K562 (cell line): ENCODE measurements at regions not wholly inside any gene's neighbourhood (a gene's known extent, or its start where the extent isn't known, plus 50 kb on each side); places are given as distances from the start of the nearest gene placed in this dataset.

ENCODE experiments used
- ATAC-seq: fragments of 200-7000 bp; cut with Tn5 transposase; 3 replicates; pipeline ENCODE4 v1.9.1; 2020; ENCODE audit warnings: moderate library complexity
- BruUV-seq: library from RNA; stranded (reverse); fragments of 400-500 nt; replicated peaks from 2 replicates; lab custom pipeline; 2021; lab: Mats Ljungman, UMichigan
- CTCF ChIA-PET: fragments of 300-600 bp; formaldehyde crosslinking; extraction: SDS; loops from one replicate; lab custom pipeline; 2021; ENCODE audit warnings: low intra/inter-chr PET ratio; lab: Yijun Ruan, JAX
- POLR2A ChIA-PET: fragments of 300-600, 350-650 bp; sonication (Branson Sonifier 250); formaldehyde crosslinking; extraction: SDS; loops from one replicate; lab custom pipeline; 2021; ENCODE audit warnings: antibody characterized with exemption, inconsistent platforms; lab: Yijun Ruan, JAX
- DNase-seq, 4 experiments: peaks; one replicate each; pipeline versions ENCODE4 v3.0.0 to v3.0.0-alpha.2; 2011 to 2018; ENCODE audit warnings: low spot score in 3 of 4, mixed read lengths in 3 of 4; ENCODE audit errors: extremely low read depth in 1 of 4
- FAIRE-seq: peaks from 2 replicates; lab custom pipeline; 2011; peaks lifted over from hg19 to GRCh38; lab: Jason Lieb, UNC
- H2AFZ ChIP-seq: 2 replicates; pipeline ENCODE4 v1.6.0; 2011; ENCODE audit warnings: low read depth, low read length, control low read depth, inconsistent platforms
- H3K27ac ChIP-seq: fragments of 200-600 bp; 3 replicates; pipeline ENCODE4 v1.8.0; 2011; ENCODE audit warnings: low read depth, mild to moderate bottlenecking, control low read depth, inconsistent platforms, low read length, moderate library complexity, mixed read lengths; ENCODE audit errors: extremely low read depth
- H3K27me3 ChIP-seq, 2 experiments: fragments of 300-600 bp in 1 of 2; 2 replicates in 1 of 2; 3 replicates in 1 of 2; pipeline versions ENCODE4 v1.6.0 to v1.8.0; 2011; ENCODE audit warnings: inconsistent platforms in 2 of 2, low read length in 2 of 2, mild to moderate bottlenecking in 1 of 2, mixed read lengths in 1 of 2, moderate library complexity in 1 of 2; ENCODE audit not compliant: control insufficient read depth in 2 of 2, insufficient read depth in 2 of 2
- H3K36me3 ChIP-seq: fragments of 300-600 bp; 3 replicates; pipeline ENCODE4 v1.8.0; 2011; ENCODE audit warnings: mild to moderate bottlenecking, low read length, inconsistent platforms; ENCODE audit not compliant: control insufficient read depth, insufficient read depth
- H3K4me1 ChIP-seq, 2 experiments: fragments of 200-600 bp in 1 of 2; replicated peaks in 1 of 2; 2 replicates in 1 of 2; 3 replicates in 1 of 2; pipeline versions ENCODE4 v1.5.1 to v1.8.0; 2011; ENCODE audit warnings: inconsistent platforms in 2 of 2, low read length in 2 of 2, mild to moderate bottlenecking in 1 of 2, mixed read lengths in 1 of 2, moderate library complexity in 1 of 2; ENCODE audit not compliant: control insufficient read depth in 2 of 2, insufficient read depth in 2 of 2
- H3K4me2 ChIP-seq: 2 replicates; pipeline ENCODE4 v1.6.1; 2011; ENCODE audit warnings: low read length, control low read depth, inconsistent platforms, mixed read lengths; ENCODE audit not compliant: insufficient read depth
- H3K4me3 ChIP-seq: fragments of 200-600 bp; sonication (generic), shearing (Covaris generic); 2 replicates; pipeline ENCODE4 v1.5.1; 2016; ENCODE audit warnings: control low read depth, inconsistent platforms
- H3K79me2 ChIP-seq: fragments of 200-600 bp; 3 replicates; pipeline ENCODE4 v1.8.0; 2011; ENCODE audit warnings: low read length, inconsistent platforms; ENCODE audit not compliant: control insufficient read depth, insufficient read depth
- H3K9ac ChIP-seq, 2 experiments: 2 replicates each; pipeline versions ENCODE4 v1.6.0 to v1.6.1; 2011; ENCODE audit warnings: low read depth in 2 of 2, low read length in 2 of 2, control low read depth in 1 of 2, inconsistent platforms in 1 of 2, mild to moderate bottlenecking in 1 of 2, mixed read lengths in 1 of 2; ENCODE audit not compliant: insufficient read depth in 1 of 2
- H3K9me1 ChIP-seq: one replicate; pipeline ENCODE4 v1.6.0; 2011; ENCODE audit warnings: inconsistent platforms, mild to moderate bottlenecking, low read length, moderate library complexity; ENCODE audit not compliant: control insufficient read depth, insufficient read depth
- H3K9me3 ChIP-seq: replicated peaks from 2 replicates; pipeline ENCODE4 v1.5.1; 2011; ENCODE audit warnings: low read depth, low read length, inconsistent platforms; ENCODE audit not compliant: control insufficient read depth, insufficient read depth
- H4K20me1 ChIP-seq: replicated peaks from 2 replicates; pipeline ENCODE4 v1.6.1; 2011; ENCODE audit warnings: low read length, inconsistent platforms, mixed read lengths; ENCODE audit not compliant: control insufficient read depth, insufficient read depth
- CREM ChIP-seq: IDR thresholded peaks from 2 replicates; pipeline ENCODE4 v1.6.1; 2014; ENCODE audit warnings: antibody characterized with exemption, low read depth
- DIDO1 ChIP-seq: fragments of 450-650 bp; IDR thresholded peaks from 2 replicates; pipeline ENCODE4 v1.6.1; 2016; ENCODE audit warnings: low read depth, missing biosample characterization, missing genetic modification characterization
- EGR1 ChIP-seq: fragments of 450-650 bp; conservative IDR thresholded peaks from 2 replicates; pipeline ENCODE4 v1.6.1; 2017; ENCODE audit warnings: mild to moderate bottlenecking
- ETV1 ChIP-seq: fragments of 450-650 bp; conservative IDR thresholded peaks from 2 replicates; pipeline ENCODE4 v1.6.1; 2016; ENCODE audit warnings: missing genetic modification characterization, control low read depth, low read depth, missing compliant biosample characterization
- FOXM1 ChIP-seq, 2 experiments: fragments of 450-650 bp in 1 of 2; sonication (generic) in 1 of 2; formaldehyde crosslinking in 1 of 2; IDR thresholded peaks; 2 replicates each; pipeline versions ENCODE4 v1.6.1 to v1.9.0; 2017 to 2022; ENCODE audit warnings: low read depth in 2 of 2, mild to moderate bottlenecking in 2 of 2, missing genetic modification reagents in 1 of 2, moderate library complexity in 1 of 2
- HMG20B ChIP-seq: fragments of 250-450 bp; sonication (Bioruptor Pico); IDR thresholded peaks from 2 replicates; pipeline ENCODE4 v1.5.0; 2021; ENCODE audit warnings: mild to moderate bottlenecking
- JUN ChIP-seq, 2 experiments: sonication (generic) in 1 of 2; formaldehyde crosslinking in 1 of 2; IDR thresholded peaks; 2 replicates each; pipeline versions ENCODE4 v1.6.1 to v1.8.0; 2012 to 2022; ENCODE audit warnings: borderline replicate concordance in 2 of 2, mild to moderate bottlenecking in 2 of 2, improper control_type of control experiment in 1 of 2, low read depth in 1 of 2, low read length in 1 of 2, missing genetic modification reagents in 1 of 2
- MAFK ChIP-seq: IDR thresholded peaks from 2 replicates; pipeline ENCODE4 v1.6.1; 2011; ENCODE audit warnings: low read length, improper control_type of control experiment
- PHF8 ChIP-seq: fragments of 200-600 bp; sonication (generic); IDR thresholded peaks from 2 replicates; pipeline ENCODE4 v1.6.1; 2012; ENCODE audit warnings: mixed run types, mild to moderate bottlenecking, inconsistent platforms, low read length, moderate library complexity, borderline replicate concordance
- PML ChIP-seq: IDR thresholded peaks from 2 replicates; pipeline ENCODE4 v1.6.1; 2012; ENCODE audit warnings: low read length, inconsistent platforms
- POLR2H ChIP-seq: IDR thresholded peaks from 2 replicates; pipeline ENCODE4 v1.6.1; 2016; ENCODE audit warnings: missing genetic modification characterization, low read depth, mild to moderate bottlenecking, control low read depth, missing compliant biosample characterization, moderate library complexity
- POU5F1 ChIP-seq: fragments of 150-350 bp; IDR thresholded peaks from 2 replicates; pipeline ENCODE4 v1.6.1; 2014; ENCODE audit warnings: borderline replicate concordance, low read length, low read depth, mild to moderate bottlenecking; ENCODE audit not compliant: partially characterized antibody
- SIRT6 ChIP-seq: IDR thresholded peaks from one replicate; pipeline ENCODE4 v1.6.1; 2012; ENCODE audit warnings: low read depth, mild to moderate bottlenecking, control low read depth, inconsistent platforms, low read length, moderate library complexity
- ZNF140 ChIP-seq: fragments of 250-450 bp; sonication (Bioruptor Pico); IDR thresholded peaks from 2 replicates; pipeline ENCODE4 v1.8.0; 2021; ENCODE audit warnings: moderate library complexity, mild to moderate bottlenecking, inconsistent platforms
- ZNF274 ChIP-seq: IDR thresholded peaks from 2 replicates; pipeline ENCODE4 v1.6.1; 2011; ENCODE audit warnings: low read depth, mild to moderate bottlenecking, low read length, moderate library complexity, borderline replicate concordance
- ZNF766 ChIP-seq: fragments of 200-800 bp; sonication (Bioruptor generic); conservative IDR thresholded peaks from 2 replicates; pipeline ENCODE4 v1.6.1; 2016; ENCODE audit warnings: missing genetic modification characterization, missing compliant biosample characterization
- ZNF77 ChIP-seq: fragments of 250-450 bp; sonication (Bioruptor Pico); IDR thresholded peaks from 2 replicates; pipeline ENCODE4 v1.5.0; 2020
- WGBS: fragments of 100-300 bp; shearing (Covaris generic); methylation state at CpG from one replicate; pipeline ENCODE4 v1.1.6; 2016; ENCODE audit warnings: low coverage, mixed read lengths; ENCODE audit not compliant: insufficient coverage; ENCODE audit errors: missing lambda C conversion rate; 5-methylcytosine and 5-hydroxymethylcytosine counted together
- in situ Hi-C: fragments of 300-500 bp; cut with MboI; formaldehyde crosslinking; loops from 4 replicates; pipeline ENCODE4 v1.15.0; 2018; ENCODE audit warnings: inconsistent platforms, mixed read lengths
- intact Hi-C: fragments of 100-400 bp; cut with micrococcal nuclease; formaldehyde crosslinking; loops from 2 replicates; pipeline ENCODE4 v1.14.2; 2022
- TF ChIP-seq, protein P1 (sequence below): sonication (generic); formaldehyde crosslinking; IDR thresholded peaks from 2 replicates; pipeline ENCODE4 v1.8.0; 2022; ENCODE audit warnings: missing genetic modification reagents, mild to moderate bottlenecking, borderline replicate concordance
- TF ChIP-seq, protein P2 (sequence below): fragments of 250-450 bp; sonication (Bioruptor Pico); IDR thresholded peaks from 2 replicates; pipeline ENCODE4 v1.5.0; 2021

DNA sequence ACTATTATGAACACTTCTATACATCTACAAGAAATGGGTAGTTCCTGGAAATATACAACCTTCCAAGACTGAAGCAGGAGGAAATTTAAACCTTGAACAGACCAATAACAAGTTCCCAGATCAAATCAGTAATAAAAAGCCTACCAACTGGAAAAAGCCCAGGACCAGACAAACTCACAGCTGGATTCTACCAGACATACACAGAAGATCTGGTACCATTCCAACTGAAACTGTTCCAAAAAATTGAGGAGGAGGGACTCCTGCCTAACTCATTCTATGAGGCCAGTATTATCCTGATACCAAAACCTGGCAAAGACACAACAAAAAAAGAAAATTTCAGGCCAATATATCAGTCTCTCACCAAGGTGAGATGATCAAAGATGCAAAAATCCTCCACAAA, 189.4 kb downstream of the RPS29 start (continued):
- no peak for TF ChIP-seq HMG20B (CRISPR knock-in tag)

DNA sequence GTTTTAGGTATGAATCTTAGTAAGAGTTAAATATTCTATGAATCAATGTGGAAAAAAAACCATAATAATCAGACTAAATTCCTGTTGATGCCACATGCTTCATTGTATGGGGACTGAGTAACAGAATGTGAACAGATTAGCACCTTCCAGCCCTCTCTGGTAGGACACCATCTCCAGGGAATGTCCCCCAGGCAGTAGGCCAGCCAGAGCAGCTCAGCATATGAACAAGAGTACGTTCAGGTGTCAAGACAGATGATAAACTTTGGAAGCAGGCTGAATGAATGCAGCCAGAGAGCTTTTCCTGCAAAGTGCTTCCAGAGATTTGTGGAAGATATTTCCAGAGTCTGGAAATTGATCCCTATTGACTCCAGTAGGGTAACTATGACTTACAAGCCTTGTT, 204.4 kb downstream of the RPS29 start:
- Histone ChIP-seq H4K20me1 (no peaks in the 10 kb centered on the region), H3K27ac (no peak overlapping the region), H2AFZ (no peak overlapping the region), H3K79me2 (no peaks in the 10 kb centered on the region), H3K9me3 (no peaks in the 10 kb centered on the region), H3K9me1 (no peaks in the 10 kb centered on the region), H3K4me1 (no peaks in the 10 kb centered on the region), H3K4me3 (no peak overlapping the region), H3K36me3 (no peaks in the 10 kb centered on the region), H3K9ac (no peak overlapping the region), H3K27me3 (no peaks in the 10 kb centered on the region), H3K4me2 (no peak overlapping the region)
- in situ Hi-C loops = no loop called here
- FAIRE-seq (no peak), ATAC-seq (no peak), DNase-seq (no peak)
- TF ChIP-seq, protein P1, sequence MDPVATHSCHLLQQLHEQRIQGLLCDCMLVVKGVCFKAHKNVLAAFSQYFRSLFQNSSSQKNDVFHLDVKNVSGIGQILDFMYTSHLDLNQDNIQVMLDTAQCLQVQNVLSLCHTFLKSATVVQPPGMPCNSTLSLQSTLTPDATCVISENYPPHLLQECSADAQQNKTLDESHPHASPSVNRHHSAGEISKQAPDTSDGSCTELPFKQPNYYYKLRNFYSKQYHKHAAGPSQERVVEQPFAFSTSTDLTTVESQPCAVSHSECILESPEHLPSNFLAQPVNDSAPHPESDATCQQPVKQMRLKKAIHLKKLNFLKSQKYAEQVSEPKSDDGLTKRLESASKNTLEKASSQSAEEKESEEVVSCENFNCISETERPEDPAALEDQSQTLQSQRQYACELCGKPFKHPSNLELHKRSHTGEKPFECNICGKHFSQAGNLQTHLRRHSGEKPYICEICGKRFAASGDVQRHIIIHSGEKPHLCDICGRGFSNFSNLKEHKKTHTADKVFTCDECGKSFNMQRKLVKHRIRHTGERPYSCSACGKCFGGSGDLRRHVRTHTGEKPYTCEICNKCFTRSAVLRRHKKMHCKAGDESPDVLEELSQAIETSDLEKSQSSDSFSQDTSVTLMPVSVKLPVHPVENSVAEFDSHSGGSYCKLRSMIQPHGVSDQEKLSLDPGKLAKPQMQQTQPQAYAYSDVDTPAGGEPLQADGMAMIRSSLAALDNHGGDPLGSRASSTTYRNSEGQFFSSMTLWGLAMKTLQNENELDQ (CRISPR knock-in tag) = no peak
- TF ChIP-seq ZNF766 (no peak), EGR1 (no peak), ZNF140 (no peak), ZNF274 (no peak), DIDO1 (tag) (no peak), FOXM1 (IDR thresholded peaks at IDR 0.05; ENCODE audit: low read depth) (no peak), FOXM1 (CRISPR knock-in tag; IDR thresholded peaks at IDR 0.05; ENCODE audit: low read depth) (no peak), MAFK (no peak), SIRT6 (no peak), PHF8 (no peak), POLR2H (no peak), ZNF77 (CRISPR knock-in tag) (no peak), PML (no peak), ETV1 (no peak), CREM (no peak), POU5F1 (no peak), JUN (IDR thresholded peaks at IDR 0.05; ENCODE audit: borderline replicate concordance, low read depth, low read length) (no peak), JUN (CRISPR knock-in tag; IDR thresholded peaks at IDR 0.05; ENCODE audit: borderline replicate concordance) (no peak)
- TF ChIP-seq, protein P2, sequence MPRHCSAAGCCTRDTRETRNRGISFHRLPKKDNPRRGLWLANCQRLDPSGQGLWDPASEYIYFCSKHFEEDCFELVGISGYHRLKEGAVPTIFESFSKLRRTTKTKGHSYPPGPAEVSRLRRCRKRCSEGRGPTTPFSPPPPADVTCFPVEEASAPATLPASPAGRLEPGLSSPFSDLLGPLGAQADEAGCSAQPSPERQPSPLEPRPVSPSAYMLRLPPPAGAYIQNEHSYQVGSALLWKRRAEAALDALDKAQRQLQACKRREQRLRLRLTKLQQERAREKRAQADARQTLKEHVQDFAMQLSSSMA (CRISPR knock-in tag) = no peak
- intact Hi-C loops = no loop called here
- BruUV-seq = no TSS peak
- 0% methylated on average over 1 of the region's 1 CpG for WGBS
- CTCF ChIA-PET = no interaction called here
- POLR2A ChIA-PET = no interaction called here
